Stimulated activated naive CD4-positive, alpha-beta T cell treated with Interleukin-2 at 50 U/mL for 16 hours (primary cell): ENCODE measurements at regions not wholly inside any gene's neighbourhood (a gene's known extent, or its start where the extent isn't known, plus 50 kb on each side); places are given as distances from the start of the nearest gene placed in this dataset.

Experiments used
- DNase-seq: peaks from one replicate; lab custom pipeline; 2025; lab: John Stamatoyannopoulos, UW

DNA sequence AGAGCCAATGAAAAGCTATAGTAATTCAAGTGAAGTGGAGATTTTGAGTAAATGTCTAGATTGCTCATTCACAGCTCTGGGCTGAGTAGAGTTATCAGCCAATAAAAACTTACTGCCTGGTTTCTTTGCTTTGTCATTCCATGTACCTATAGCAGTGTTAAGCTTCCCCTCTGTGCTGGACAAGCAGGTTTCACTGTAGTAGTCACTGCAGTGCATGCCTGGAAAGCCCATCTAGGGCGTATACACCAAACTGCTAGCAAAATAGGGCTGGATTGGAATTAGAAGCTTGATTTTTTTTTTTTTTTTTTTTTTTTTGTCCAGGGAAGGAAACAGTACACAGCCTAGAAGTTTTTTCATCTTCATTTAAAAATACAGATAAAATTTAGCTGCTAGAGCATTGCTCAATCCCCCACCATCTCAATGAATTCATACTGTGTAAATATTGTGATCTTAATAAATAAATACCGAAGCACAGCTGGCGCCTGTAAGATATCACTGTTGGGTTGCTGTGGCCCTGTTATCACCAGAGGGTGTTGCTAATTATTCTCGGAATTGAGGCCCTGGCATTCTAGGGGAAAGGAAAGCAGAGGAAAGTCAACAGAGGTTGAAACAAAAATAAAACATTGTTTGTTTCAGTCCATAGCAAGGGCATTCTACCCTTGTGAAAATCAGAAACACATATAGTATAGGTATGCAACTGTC, 968.5 kb upstream of the GJE1 start:
- DNase-seq = no peak

DNA sequence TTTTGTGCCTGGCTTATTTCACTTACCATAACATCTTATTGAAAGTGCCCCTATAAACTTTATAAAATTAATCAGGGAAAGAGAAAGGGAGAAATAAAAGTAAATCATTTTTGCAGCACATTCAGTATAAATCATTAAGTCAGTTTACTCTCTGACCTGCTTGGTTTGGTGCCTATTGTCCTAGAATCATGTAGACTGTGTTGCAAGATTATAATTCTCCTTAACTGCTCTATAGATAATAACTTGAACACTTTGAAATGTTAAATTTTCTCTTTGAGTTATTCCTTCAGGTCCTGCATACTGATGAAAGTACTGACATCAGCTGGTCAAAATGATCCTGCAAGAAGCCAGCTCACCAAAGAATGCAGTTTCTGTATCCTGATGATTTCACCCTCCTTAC, 969.6 kb upstream of the GJE1 start:
- DNase-seq = no peak

DNA sequence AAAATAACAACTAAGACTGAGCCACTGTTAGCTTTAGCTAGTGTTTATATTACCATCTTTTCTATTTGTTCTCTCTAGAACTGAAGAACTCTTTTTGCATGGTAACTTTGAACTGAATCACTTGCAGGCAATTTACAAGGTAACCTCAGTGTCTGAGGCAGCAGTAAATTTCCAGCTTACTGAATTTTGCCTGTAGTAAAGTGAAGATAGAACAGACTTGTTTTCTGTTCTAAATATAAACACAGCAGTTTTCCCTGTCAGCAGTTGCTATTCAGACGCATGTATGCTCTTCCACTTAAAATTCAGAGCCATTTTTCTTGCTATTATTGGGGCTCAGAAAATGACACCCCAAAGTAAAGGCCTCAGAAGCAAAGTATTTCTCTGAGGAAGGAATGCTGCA, 974.0 kb upstream of the GJE1 start:
- no peak for DNase-seq

DNA sequence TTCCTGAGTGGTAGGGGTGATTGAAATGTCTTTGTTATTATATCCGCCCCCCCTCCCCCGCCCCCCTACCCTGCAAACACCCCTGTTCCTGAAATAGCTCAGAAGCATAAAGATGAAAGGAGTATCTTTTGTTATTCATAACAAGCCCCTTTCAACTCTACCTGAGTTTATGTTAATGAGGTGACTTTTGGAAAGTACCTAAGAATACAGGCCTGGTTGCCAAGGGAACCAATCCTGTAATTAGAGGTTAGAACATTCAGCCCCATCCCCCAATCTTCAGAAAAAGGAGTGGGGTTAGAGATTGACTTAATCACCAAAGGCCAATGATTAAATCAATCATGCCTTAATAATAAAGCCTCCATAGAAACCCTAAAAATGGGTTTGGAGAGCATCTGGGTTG, 979.2 kb upstream of the GJE1 start:
- peak; percentile 27 for DNase-seq

GRCh38 chr6:141152951-141153350, 979.8 kb upstream of the GJE1 start:
- DNase-seq = no peak

DNA sequence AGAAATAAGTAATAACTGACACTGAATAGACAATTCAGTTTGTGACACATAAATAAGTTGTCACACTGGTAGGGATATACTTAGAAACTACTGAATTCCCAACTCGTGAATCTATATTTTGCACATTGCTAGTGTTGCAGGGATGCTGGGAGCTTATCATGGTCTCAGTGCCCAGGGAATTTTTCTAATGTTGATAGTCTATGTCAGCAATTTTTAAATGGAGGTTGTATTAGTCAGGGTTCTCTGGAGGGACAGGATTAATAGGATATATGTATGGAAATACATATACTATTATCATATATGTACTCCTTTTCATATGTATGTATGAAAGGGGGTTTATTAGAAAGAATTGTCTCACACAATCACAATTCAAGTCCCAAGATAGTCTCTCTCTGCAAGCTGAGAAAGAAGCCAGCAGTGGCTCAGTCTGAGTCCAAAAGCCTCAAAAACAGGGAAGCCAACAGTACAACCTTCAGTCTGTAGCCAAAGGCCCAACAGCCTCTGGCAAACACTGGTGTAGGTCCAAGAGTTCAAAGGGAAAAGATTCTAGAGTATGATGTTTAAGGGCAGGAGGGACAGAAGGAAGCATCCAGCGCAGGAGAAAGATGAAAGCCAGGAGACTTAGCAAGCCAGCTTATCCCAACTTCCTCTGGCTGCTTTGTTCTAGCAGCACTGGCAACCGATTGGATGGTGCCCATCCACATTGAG, 980.9 kb upstream of the GJE1 start:
- DNase-seq = no peak

DNA sequence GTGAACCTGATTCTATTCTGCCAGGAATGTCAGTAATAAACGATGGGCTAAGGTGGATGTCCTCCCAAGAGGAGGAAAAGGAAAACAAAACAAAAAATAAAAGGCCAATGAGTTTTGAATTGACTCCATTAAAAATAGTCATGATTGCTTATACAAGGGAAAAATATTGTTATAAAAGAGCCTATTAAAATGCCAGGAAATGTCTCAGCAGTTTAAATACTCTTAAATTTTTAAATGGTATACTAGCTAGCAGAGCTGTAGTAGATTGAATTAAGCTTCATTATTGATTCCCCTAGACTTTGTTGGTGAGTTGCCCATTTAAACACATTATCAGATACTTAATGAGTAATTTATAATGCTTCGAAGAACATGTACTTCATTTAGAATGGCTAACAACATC, 990.9 kb upstream of the GJE1 start:
- DNase-seq = no peak

DNA sequence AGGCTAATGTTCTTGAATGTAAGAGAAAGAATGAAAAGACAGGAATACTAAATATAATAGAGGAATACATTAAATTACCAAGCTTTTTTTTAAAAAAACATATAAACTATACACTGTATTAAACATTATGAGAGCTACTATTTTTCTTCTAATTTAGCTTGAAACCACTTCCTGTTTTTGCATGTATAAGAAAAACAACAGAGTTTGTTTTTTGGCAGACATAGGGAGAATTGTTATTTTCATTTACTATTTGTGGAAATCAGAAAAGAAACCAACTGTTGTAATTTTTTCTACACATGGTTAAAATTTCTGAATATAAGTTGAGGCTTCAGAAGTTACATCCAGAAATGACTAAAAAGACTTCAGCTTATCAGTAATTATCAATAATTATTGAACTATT, 991.8 kb upstream of the GJE1 start:
- DNase-seq = no peak

- DNase-seq = no peak
These were observed 993.3 kb upstream of the GJE1 start for GRCh38 chr6:141139461-141139860.

DNA sequence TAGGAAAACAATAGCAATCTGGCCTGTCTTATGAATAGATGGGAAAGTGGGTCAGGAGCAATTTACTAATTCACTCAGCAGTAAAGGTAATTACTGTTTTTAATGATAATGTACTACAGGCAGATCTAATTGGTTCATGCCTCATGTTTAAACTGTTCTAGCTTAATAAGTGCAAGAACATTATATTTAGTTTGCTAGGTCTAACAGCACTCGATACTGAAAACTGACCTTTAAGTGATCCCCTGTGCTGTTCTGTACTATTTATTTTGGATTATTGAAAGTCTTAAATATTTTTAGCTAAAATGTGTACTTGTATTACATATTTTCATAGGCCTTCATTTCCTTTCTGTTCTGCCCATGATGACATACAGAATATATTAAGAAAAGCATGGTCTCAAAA, 998.0 kb upstream of the GJE1 start:
- no peak for DNase-seq

- DNase-seq = no peak
These were observed 998.9 kb upstream of the GJE1 start for GRCh38 chr6:141133836-141134235.

DNA sequence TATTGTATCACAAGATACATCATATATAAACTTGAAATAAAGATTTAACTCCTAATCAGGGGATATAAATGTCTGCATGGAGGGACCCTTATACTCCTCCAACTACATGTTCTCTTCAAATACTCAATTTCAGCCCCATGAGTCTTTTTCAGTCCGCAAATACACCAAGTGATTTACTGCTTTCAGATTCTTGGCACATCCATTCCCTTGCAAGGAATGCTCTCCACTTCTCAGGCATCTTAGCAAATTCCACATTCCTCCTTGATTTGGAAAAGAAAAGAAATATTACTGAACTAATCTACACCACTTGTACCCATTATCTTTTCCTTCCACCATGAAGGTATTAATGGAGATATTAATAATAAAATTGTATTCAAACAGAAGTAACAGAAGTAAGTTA, 999.4 kb upstream of the GJE1 start:
- DNase-seq = no peak

- no peak for DNase-seq
These were observed 1001.1 kb upstream of the GJE1 start for GRCh38 chr6:141131616-141132015.

- no peak for DNase-seq
These were observed 1009.2 kb upstream of the GJE1 start for GRCh38 chr6:141123497-141123896.

- no peak for DNase-seq
These were observed 1009.7 kb upstream of the GJE1 start for GRCh38 chr6:141123049-141123448.

DNA sequence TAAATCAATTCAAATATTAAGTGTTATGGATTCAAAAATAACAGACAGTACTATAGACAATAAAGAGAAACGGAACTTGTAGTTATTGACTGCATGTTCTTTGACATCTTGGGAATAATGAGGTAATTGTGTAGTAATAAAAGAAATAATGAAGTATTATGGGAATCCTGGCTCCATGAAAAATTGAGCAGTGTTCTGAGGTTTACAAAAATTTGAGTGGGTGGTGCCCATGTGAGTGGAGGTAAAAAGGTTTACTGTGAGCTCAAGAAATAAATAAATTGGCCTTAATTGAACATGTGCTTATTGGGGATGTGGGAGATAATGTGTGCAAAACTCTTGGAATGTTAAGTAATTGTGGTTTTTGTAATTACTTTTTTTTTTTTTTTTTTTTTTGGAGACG, 1013.7 kb upstream of the GJE1 start:
- DNase-seq = no peak

DNA sequence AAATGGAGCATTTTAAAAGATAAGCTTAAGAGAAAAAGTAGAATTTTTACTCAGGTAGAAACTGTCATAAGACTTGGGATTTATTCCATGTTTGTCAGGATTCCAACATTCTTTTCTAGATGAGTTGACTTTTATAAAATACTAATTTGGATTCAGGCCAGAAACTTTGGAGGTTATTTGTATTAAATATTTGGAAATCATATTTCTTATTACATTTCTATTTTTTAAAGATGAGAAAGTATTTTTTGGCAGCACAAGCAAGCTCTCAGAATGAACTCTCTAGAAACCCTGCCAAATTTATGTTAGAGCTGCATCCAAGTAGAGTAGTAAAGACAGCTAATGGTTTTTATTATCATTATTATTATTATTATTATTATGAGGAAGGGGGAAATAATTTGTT, 1014.9 kb upstream of the GJE1 start:
- DNase-seq = no peak

DNA sequence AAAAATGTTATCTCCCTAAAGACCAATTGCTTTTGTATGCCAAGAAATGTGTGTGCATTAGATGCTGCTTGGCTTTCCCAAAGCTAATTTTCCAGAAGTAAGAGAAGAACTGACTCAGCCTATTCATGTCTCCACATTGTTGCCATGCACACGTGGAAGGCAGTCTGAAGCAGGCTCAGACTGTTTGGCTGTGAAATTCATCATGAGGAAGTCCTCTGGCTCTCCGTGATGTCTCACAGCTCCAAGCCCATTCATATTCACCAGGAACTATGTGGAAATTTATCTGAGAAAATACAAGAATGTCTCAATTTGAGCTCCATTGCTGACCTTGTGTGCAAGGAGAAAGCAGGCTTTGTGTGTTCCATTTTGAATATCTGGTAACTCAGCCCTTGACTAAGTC, 1022.2 kb upstream of the GJE1 start:
- DNase-seq = no peak

DNA sequence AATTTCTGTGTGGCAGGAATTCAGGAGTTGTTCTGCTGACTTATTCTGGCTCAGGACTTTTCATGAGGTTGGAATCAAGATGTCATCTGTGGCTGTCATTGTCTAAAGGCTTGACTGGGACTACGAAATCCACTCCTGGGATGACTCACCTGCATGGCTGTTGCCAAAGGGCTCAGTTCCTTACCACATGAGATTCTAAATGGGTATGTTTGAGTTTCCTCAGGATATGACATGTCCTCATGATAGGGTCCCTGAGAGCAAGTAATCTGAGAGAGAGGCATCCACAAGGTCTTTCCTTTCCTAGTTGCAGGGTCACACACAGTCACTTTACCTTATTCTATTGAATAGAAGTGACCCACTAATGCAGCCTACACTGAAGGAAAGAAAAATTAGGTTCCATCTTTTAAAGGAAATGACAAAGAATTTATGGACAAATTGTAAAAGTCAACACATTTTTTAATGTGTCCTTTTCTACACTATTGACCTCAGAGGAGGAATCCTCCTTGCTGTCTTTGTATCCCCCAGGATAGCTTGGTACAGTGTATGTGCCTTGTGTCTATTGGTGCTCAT, 1025.0 kb upstream of the GJE1 start:
- DNase-seq = no peak

- no peak for DNase-seq
These were observed 1027.2 kb upstream of the GJE1 start for GRCh38 chr6:141105481-141105880.

DNA sequence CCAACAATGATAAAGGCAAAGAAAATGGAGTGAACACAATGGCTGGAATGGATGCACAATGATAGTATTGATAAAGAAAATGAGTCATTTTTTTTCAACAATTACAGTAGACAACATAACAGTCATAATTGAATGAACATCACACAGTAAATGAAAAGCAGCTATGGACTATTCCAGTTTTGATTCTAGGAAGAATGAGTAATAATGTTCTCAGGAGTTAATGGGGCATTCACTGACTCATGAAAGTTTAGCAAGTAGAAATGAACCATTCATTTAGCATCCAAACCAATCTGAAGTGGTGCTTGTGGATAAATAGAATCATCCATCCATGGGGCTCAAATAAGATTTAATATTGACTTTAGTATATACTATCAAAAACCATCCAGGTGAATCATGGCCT, 1029.5 kb upstream of the GJE1 start:
- DNase-seq = no peak

DNA sequence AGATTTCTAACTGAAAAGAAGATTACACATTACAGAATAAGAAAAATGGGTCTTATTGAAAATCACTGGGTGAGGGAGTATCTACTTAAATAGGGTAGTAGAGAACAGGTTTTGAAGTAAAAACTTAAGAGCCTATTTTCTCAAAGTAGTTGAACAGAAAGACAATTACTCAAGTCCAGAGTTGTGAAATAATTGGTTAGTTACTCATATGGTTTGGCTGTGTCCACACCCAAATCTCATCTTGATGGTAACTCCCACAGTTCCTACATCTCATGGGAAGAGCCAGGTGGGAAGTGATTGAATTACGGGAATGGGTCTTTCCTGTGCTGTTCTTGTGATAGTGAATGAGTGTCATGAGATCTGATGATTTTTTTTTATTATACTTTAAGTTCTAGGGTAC, 1035.3 kb upstream of the GJE1 start:
- no peak for DNase-seq

DNA sequence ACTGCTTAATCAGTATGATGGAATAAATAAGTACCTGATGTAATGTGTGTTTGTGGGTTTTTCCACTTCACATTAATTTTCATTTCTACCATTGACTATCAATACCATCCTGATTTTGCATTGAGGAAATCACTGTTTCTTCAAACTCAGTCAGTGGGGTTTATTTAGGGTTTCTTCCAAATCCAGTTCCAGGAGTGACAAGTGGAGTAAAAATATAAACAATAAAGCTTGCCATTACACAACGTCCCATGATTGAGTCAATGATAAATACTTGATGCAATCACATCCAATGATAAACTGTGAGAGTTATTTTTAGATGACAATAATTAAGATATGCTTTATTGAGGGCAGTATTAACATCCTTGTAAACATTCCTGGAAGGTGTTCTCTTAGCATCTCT, 1037.4 kb upstream of the GJE1 start:
- DNase-seq = no peak

- no peak for DNase-seq
These were observed 1044.6 kb upstream of the GJE1 start for GRCh38 chr6:141088171-141088570.
